CD14-positive monocyte (primary cell): ENCODE measurements at regions not wholly inside any gene's neighbourhood (a gene's known extent, or its start where the extent isn't known, plus 50 kb on each side); places are given as distances from the start of the nearest gene placed in this dataset.
"Not testable (repeated sequence)": the region's sequence is repeated elsewhere in the genome, so short reads cannot be mapped to it uniquely, and the experiment has no call there.

Source experiments
- DNase-seq, 3 donors: peaks; one replicate each; pipeline ENCODE4 v3.0.0-alpha.2; 2011 to 2022
- H2AFZ ChIP-seq: 2 replicates; pipeline ENCODE4 v1.6.0; 2012; ENCODE audit warnings: mild to moderate bottlenecking, low read depth, low read length, inconsistent platforms; ENCODE audit not compliant: insufficient read depth, poor library complexity, severe bottlenecking
- H3K27ac ChIP-seq, 2 donors: 1 replicate in 1 of 2; 2 replicates in 1 of 2; pipeline ENCODE4 v1.5.1; 2012 to 2013; ENCODE audit warnings: low read length in 2 of 2, control low read depth in 1 of 2, inconsistent platforms in 1 of 2, low read depth in 1 of 2, mild to moderate bottlenecking in 1 of 2
- H3K27me3 ChIP-seq, 2 donors: one replicate each; pipeline versions ENCODE4 v1.6.0 to v1.6.1; 2011 to 2013; ENCODE audit warnings: low read length in 2 of 2; ENCODE audit not compliant: control insufficient read depth in 2 of 2, insufficient read depth in 2 of 2
- H3K36me3 ChIP-seq, 2 donors: replicated peaks in 1 of 2; 1 replicate in 1 of 2; 2 replicates in 1 of 2; pipeline versions ENCODE4 v1.5.1 to v1.6.1; 2012 to 2013; ENCODE audit warnings: low read length in 2 of 2, control low read depth in 1 of 2, inconsistent platforms in 1 of 2, mild to moderate bottlenecking in 1 of 2; ENCODE audit not compliant: insufficient read depth in 2 of 2, control insufficient read depth in 1 of 2
- H3K4me1 ChIP-seq, 2 donors: 1 replicate in 1 of 2; 2 replicates in 1 of 2; pipeline versions ENCODE4 v1.5.1 to v1.6.1; 2012 to 2013; ENCODE audit warnings: low read length in 2 of 2, control low read depth in 1 of 2, inconsistent platforms in 1 of 2, mild to moderate bottlenecking in 1 of 2, moderate library complexity in 1 of 2; ENCODE audit not compliant: insufficient read depth in 2 of 2, control insufficient read depth in 1 of 2
- H3K4me2 ChIP-seq: replicated peaks from 2 replicates; pipeline ENCODE3; 2012; ENCODE audit warnings: low read length, moderate library complexity, mild to moderate bottlenecking; ENCODE audit not compliant: poor library complexity, severe bottlenecking; ENCODE audit errors: extremely low read depth
- H3K4me3 ChIP-seq, 3 experiments: fragments of 200-600 bp in 1 of 3; sonication (generic) in 1 of 3; replicated peaks in 1 of 3; 1 replicate in 2 of 3; 2 replicates in 1 of 3; pipeline ENCODE4 v1.5.1; 2011 to 2013; ENCODE audit warnings: low read length in 3 of 3, mild to moderate bottlenecking in 3 of 3, control low read depth in 2 of 3, low read depth in 2 of 3, inconsistent platforms in 1 of 3, moderate library complexity in 1 of 3
- H3K79me2 ChIP-seq: 2 replicates; pipeline ENCODE4 v1.6.0; 2012; ENCODE audit warnings: mild to moderate bottlenecking, control low read depth, inconsistent platforms, low read length, moderate library complexity; ENCODE audit not compliant: insufficient read depth
- H3K9ac ChIP-seq: 2 replicates; pipeline ENCODE4 v1.6.0; 2017; ENCODE audit warnings: low read length, mild to moderate bottlenecking; ENCODE audit not compliant: insufficient read depth, poor library complexity, severe bottlenecking
- H3K9me3 ChIP-seq, 2 donors: replicated peaks in 1 of 2; 1 replicate in 1 of 2; 2 replicates in 1 of 2; pipeline versions ENCODE4 v1.5.1 to v1.6.1; 2012 to 2013; ENCODE audit warnings: low read length in 2 of 2, control low read depth in 1 of 2; ENCODE audit not compliant: control insufficient read depth in 1 of 2, insufficient read depth in 1 of 2
- H4K20me1 ChIP-seq: 2 replicates; pipeline ENCODE4 v1.6.0; 2012; ENCODE audit warnings: mild to moderate bottlenecking, low read length, control low read depth, moderate library complexity; ENCODE audit not compliant: insufficient read depth
- H3K27ac Mint-ChIP-seq, 7 donors: one replicate each; pipeline ENCODE4 v1.8.0; 2020; ENCODE audit warnings: mild to moderate bottlenecking in 7 of 7, mixed read lengths in 7 of 7, moderate library complexity in 6 of 7, inconsistent platforms in 2 of 7
- H3K27me3 Mint-ChIP-seq, 3 donors: one replicate each; pipeline ENCODE4 v1.8.0; 2021 to 2022; ENCODE audit warnings: low read depth in 3 of 3, mild to moderate bottlenecking in 3 of 3, mixed read lengths in 3 of 3, moderate library complexity in 3 of 3, inconsistent platforms in 1 of 3
- H3K36me3 Mint-ChIP-seq, 2 donors: one replicate each; pipeline ENCODE4 v1.8.0; 2020; ENCODE audit warnings: mixed read lengths in 2 of 2, inconsistent platforms in 1 of 2, mild to moderate bottlenecking in 1 of 2
- H3K4me1 Mint-ChIP-seq: one replicate; pipeline ENCODE4 v1.8.0; 2020; ENCODE audit warnings: mild to moderate bottlenecking, mixed read lengths
- H3K4me3 Mint-ChIP-seq, 2 donors: one replicate each; pipeline ENCODE4 v1.8.0; 2020; ENCODE audit warnings: mild to moderate bottlenecking in 2 of 2, mixed read lengths in 2 of 2, moderate library complexity in 1 of 2
- H3K9me3 Mint-ChIP-seq, 7 donors: one replicate each; pipeline ENCODE4 v1.8.0; 2020 to 2022; ENCODE audit warnings: mixed read lengths in 7 of 7, mild to moderate bottlenecking in 6 of 7, moderate library complexity in 6 of 7, inconsistent platforms in 2 of 7
- WGBS: methylation state at CpG from one replicate; pipeline ENCODE4 v1.1.5; 2013; ENCODE audit warnings: missing lambda C conversion rate; ENCODE audit not compliant: insufficient coverage; 5-methylcytosine and 5-hydroxymethylcytosine counted together
- intact Hi-C, 2 donors: fragments of 100-400 bp; cut with micrococcal nuclease; formaldehyde crosslinking; loops; one replicate each; pipeline versions ENCODE4 v1.15.0 to v1.15.1; 2023
- TF ChIP-seq, protein P1 (sequence below): fragments of 200-600 bp; IDR thresholded peaks from one replicate; pipeline ENCODE4 v1.8.0; 2022; ENCODE audit warnings: antibody characterized with exemption, mild to moderate bottlenecking

DNA sequence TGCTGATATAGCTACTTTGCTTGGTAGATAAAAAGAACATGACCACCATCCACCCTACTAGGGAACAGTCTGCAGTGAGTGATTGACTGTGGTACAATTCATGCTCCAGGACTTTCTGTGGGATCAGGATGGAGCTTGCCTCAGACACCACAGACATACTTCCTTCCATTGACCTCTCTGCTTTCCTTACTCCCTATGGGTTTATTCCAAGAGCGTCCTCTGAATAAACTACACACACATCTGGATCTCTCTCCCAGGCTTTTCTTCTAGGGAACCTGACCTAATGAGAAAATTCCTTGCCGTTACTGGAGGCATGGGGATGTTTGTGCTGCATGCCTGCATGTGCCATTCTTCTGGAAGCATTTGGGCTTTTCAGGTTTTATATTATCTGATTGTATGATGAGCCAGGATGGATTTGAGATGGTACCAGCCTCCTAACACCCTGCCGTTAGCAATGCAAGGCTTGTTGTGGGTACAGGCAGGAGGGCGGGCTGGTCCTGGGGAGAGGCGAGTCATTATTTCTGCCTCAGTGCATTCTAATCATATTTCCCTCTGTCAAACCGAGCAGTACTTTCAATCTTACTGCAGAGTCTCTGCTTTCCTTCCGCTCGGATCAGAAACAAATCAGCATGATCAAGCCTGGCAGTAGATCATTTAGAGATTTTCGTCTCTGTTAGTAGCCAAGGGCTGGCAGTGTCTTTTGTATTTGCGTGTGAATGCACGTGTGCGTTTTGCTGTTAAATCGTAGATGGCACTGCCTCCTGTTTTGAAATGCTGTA is 279.2 kb downstream of the PDCD6IP start:
- no peaks in the 10 kb centered on the region for H3K36me3 Mint-ChIP-seq
- H3K4me1 ChIP-seq: no peaks in the 10 kb centered on the region
- H3K27ac Mint-ChIP-seq: no peak overlapping the region
- H3K27me3 ChIP-seq: no peaks in the 10 kb centered on the region
- H3K9me3 ChIP-seq: no peaks in the 10 kb centered on the region
- H3K9me3 Mint-ChIP-seq: peaks cover 2 to 9% (median 4%) of the 10 kb centered on the region in 7 donors
- DNase-seq: no peak
- H4K20me1 ChIP-seq: no peaks in the 10 kb centered on the region
- TF ChIP-seq, protein P1, sequence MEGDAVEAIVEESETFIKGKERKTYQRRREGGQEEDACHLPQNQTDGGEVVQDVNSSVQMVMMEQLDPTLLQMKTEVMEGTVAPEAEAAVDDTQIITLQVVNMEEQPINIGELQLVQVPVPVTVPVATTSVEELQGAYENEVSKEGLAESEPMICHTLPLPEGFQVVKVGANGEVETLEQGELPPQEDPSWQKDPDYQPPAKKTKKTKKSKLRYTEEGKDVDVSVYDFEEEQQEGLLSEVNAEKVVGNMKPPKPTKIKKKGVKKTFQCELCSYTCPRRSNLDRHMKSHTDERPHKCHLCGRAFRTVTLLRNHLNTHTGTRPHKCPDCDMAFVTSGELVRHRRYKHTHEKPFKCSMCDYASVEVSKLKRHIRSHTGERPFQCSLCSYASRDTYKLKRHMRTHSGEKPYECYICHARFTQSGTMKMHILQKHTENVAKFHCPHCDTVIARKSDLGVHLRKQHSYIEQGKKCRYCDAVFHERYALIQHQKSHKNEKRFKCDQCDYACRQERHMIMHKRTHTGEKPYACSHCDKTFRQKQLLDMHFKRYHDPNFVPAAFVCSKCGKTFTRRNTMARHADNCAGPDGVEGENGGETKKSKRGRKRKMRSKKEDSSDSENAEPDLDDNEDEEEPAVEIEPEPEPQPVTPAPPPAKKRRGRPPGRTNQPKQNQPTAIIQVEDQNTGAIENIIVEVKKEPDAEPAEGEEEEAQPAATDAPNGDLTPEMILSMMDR: no peak
- no peak overlapping the region for H3K9ac ChIP-seq
- no peaks in the 10 kb centered on the region for H3K4me1 Mint-ChIP-seq
- H3K36me3 ChIP-seq: no peaks in the 10 kb centered on the region
- H3K27ac ChIP-seq: no peak overlapping the region
- intact Hi-C loops: no loop called here
- no peak overlapping the region for H2AFZ ChIP-seq
- peaks cover 0 to 3% (median 0%) of the 10 kb centered on the region in 3 donors for H3K27me3 Mint-ChIP-seq
- WGBS: 93% methylated on average over 5 of the region's 13 CpGs
- no peak overlapping the region for H3K4me3 Mint-ChIP-seq
- no peak overlapping the region for H3K4me3 ChIP-seq
- no peaks in the 10 kb centered on the region for H3K79me2 ChIP-seq
- H3K4me2 ChIP-seq: no peak overlapping the region

DNA sequence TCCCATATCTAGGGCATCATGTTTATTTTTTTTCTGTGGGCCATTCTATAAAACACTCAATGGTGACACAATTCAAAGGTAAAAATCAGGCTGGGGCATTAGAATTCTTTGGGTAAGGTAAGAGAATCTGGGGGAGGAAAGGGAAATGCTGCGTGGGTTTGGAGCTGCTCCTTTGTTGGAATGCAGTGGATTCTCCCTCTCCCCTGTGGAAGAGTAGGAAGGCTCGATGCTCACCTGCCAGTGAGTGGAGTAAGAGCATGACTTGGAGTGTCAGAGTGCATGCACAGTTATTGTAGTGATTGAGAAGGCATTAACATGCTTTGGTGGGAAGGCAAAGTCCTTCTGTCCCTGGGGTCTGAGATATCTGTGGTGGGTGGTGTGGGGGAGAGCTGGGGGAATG is 280.0 kb downstream of the PDCD6IP start:
- no peak for DNase-seq
- H3K36me3 Mint-ChIP-seq: no peaks in the 10 kb centered on the region
- H3K79me2 ChIP-seq: no peaks in the 10 kb centered on the region
- H3K9me3 Mint-ChIP-seq: peaks cover 2 to 8% (median 5%) of the 10 kb centered on the region in 7 donors
- no peak overlapping the region for H2AFZ ChIP-seq
- no peaks in the 10 kb centered on the region for H3K36me3 ChIP-seq
- intact Hi-C loops: no loop called here
- H3K27me3 Mint-ChIP-seq: peaks cover 0 to 3% (median 0%) of the 10 kb centered on the region in 3 donors
- 100% methylated on average over 1 of the region's 2 CpGs for WGBS
- no peak overlapping the region for H3K4me2 ChIP-seq
- H3K4me1 Mint-ChIP-seq: no peaks in the 10 kb centered on the region
- no peaks in the 10 kb centered on the region for H3K27me3 ChIP-seq
- H3K9me3 ChIP-seq: no peaks in the 10 kb centered on the region
- no peak overlapping the region for H3K4me3 ChIP-seq
- TF ChIP-seq, protein P1: no peak
- no peaks in the 10 kb centered on the region for H4K20me1 ChIP-seq
- no peak overlapping the region for H3K4me3 Mint-ChIP-seq
- H3K27ac Mint-ChIP-seq: no peak overlapping the region
- no peaks in the 10 kb centered on the region for H3K4me1 ChIP-seq
- H3K27ac ChIP-seq: no peak overlapping the region
- no peak overlapping the region for H3K9ac ChIP-seq

GRCh38 chr3:34079849-34080248 is 281.4 kb downstream of the PDCD6IP start:
- H3K27me3 ChIP-seq, H4K20me1 ChIP-seq, H3K27ac Mint-ChIP-seq, H3K79me2 ChIP-seq, H3K36me3 Mint-ChIP-seq, H3K4me1 ChIP-seq, H2AFZ ChIP-seq, H3K36me3 ChIP-seq, H3K27me3 Mint-ChIP-seq, H3K4me1 Mint-ChIP-seq, DNase-seq, H3K27ac ChIP-seq, intact Hi-C loops, H3K4me2 ChIP-seq, H3K9ac ChIP-seq, H3K9me3 ChIP-seq, H3K4me3 Mint-ChIP-seq, H3K4me3 ChIP-seq: not testable (repeated sequence)
- WGBS: no CpG with 5 or more reads among the region's 3 CpGs
- H3K9me3 Mint-ChIP-seq: peaks cover 2 to 12% (median 5%) of the 10 kb centered on the region in 7 donors
